ENCODE measurements at regions not wholly inside any gene's neighbourhood (a gene's known extent, or its start where the extent isn't known, plus 50 kb on each side); places are given as distances from the start of the nearest gene placed in this dataset.

DNA sequence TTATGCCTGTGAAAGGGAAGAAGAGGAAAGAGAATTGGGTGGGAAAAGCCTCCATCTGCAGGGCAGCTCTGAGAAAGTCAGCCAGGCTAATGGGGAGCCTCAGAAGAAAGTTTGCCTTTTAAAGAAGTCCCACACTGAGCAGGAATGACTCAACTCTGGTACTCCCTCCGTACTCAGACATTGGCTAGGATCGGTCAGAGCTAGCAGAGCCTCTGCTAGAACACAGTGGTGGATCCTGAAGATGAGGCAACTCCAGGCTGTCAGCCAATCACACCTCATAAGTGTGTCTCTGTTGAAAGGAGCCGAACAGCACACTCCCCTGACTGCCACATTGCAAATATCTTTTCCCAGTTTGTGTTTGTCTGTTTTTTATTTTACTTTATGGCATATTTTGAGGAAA is 96.9 kb downstream of the HNRNPLL start:
- TF ChIP-seq CTCF (IDR thresholded peaks at IDR 0.05): no peak
- TF ChIP-seq POLR2A (IDR thresholded peaks at IDR 0.05): no peak

Data from lower leg skin (tissue), 3 donors.